ENCODE measurements at regions not wholly inside any gene's neighbourhood (a gene's known extent, or its start where the extent isn't known, plus 50 kb on each side); places are given as distances from the start of the nearest gene placed in this dataset.

DNA sequence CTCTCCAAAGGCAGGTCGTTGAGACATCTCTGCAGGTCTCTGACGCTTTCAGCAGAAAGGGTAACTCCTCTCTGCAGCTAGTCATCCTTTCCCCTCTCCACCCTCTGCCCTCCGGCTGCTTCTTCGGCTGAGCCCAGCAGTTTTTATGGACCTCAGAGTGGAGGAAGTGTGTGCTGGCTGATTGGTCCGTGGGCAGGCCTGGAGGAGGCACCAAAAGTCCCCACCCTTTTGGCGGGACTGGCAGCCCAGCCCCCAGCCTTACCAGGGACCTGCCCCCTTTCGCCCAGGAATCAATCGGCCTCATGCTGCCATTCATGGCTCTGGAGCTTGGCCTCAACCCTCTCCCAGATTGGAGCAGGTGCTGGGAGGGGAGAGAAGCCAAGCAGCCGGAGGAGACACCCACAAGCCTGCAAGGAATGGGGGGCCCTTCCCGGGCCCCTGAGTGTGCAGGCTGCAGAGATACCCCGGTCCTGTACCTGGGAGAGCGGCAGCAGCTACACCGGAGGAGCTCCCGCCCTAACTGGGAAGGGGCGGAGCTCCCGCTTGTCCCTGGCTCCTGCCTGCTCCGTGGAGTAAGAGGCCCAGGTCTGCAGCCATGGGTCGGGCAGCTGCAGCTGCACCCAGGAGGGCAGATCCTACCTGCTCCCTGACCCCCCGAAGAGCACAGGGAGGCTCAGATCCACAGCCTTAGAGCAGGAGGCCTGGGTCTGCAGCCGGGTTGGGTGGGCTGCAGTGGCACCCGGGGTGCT is 170.3 kb upstream of the SOX4 start:
- no peak overlapping the region for H3K27ac ChIP-seq
- no peak for DNase-seq
- WGBS, 3 donors = 88 to 94% (median 89%) methylated on average over 20 to 21 of the region's 21 CpGs
- H3K4me3 ChIP-seq = no peak overlapping the region
- TF ChIP-seq, protein P1, sequence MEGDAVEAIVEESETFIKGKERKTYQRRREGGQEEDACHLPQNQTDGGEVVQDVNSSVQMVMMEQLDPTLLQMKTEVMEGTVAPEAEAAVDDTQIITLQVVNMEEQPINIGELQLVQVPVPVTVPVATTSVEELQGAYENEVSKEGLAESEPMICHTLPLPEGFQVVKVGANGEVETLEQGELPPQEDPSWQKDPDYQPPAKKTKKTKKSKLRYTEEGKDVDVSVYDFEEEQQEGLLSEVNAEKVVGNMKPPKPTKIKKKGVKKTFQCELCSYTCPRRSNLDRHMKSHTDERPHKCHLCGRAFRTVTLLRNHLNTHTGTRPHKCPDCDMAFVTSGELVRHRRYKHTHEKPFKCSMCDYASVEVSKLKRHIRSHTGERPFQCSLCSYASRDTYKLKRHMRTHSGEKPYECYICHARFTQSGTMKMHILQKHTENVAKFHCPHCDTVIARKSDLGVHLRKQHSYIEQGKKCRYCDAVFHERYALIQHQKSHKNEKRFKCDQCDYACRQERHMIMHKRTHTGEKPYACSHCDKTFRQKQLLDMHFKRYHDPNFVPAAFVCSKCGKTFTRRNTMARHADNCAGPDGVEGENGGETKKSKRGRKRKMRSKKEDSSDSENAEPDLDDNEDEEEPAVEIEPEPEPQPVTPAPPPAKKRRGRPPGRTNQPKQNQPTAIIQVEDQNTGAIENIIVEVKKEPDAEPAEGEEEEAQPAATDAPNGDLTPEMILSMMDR (IDR thresholded peaks at IDR 0.05) = no peak
- TF ChIP-seq POLR2A (IDR thresholded peaks at IDR 0.05) = no peak
- TF ChIP-seq EP300 (IDR thresholded peaks at IDR 0.05) = no peak
- H3K4me1 ChIP-seq (ENCODE audit: insufficient read depth) = peaks cover 3% of the 10 kb centered on the region
- H3K27me3 ChIP-seq = no peaks in the 10 kb centered on the region
- no peaks in the 10 kb centered on the region for H3K9me3 ChIP-seq
- H3K36me3 ChIP-seq = no peaks in the 10 kb centered on the region
- intact Hi-C loops (cut with DNase I) = no loop called here

DNA sequence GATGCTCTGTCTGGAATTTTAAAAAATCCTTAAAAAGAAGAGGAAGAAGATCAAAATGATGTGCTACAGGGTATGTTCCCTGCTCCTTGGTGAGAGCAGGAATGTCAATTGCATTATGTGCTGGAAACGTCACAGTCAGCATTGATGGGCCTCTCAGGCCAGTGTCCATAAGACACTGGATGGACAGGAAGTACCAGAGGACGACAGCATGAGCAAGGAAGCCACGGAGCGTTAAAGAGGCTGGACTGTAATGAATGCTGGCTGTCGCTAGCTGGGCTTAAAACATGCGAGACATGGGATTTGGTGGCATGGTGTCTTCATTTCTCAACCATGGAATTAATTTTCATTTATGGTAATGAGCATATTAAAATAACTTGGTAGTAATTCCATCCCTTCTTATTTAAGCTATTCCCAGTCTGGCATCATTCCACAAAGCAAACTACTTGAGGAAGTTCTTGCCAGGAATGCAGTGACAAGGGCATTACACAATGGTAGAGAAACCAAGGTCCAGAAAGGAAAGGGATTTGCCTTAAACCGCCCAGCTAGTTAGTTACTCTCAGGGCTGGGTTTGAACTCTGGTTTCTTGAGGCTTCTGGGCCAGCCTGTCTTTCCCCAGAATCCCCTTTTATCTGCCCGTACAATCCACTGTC is 166.6 kb upstream of the SOX4 start:
- no peaks in the 10 kb centered on the region for H3K36me3 ChIP-seq
- DNase-seq = no peak
- TF ChIP-seq, protein P1 (IDR thresholded peaks at IDR 0.05) = no peak
- TF ChIP-seq EP300 (IDR thresholded peaks at IDR 0.05) (no peak), POLR2A (IDR thresholded peaks at IDR 0.05) (no peak)
- H3K27me3 ChIP-seq = no peaks in the 10 kb centered on the region
- H3K9me3 ChIP-seq = no peaks in the 10 kb centered on the region
- H3K4me1 ChIP-seq (ENCODE audit: insufficient read depth) = no peaks in the 10 kb centered on the region
- H3K4me3 ChIP-seq = no peak overlapping the region
- intact Hi-C loops (cut with DNase I) = no loop called here
- H3K27ac ChIP-seq = no peak overlapping the region
- 92% methylated on average over 8 of the region's 8 CpGs for WGBS, 3 donors

DNA sequence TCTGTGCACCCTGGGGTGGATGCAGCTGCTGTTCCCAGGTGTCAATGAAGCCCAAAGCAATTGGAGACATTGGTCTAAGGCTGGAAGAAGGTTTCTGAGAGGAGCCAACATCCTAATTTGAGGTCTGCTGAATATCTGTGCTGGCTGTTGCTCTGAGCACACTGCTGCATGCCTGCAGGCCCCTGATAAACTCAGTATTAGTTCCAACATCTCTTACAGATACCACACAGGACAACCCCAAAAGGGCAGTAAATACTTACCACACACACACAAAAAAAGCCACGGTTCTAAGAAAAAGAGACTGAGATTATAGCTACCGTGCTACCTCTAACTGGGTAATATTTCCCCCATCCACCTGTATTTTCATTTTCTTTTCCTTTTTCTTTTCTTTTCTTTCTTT is 164.3 kb upstream of the SOX4 start:
- Histone ChIP-seq H3K4me1 (ENCODE audit: insufficient read depth) (no peaks in the 10 kb centered on the region), H3K36me3 (no peaks in the 10 kb centered on the region), H3K27ac (no peak overlapping the region), H3K9me3 (no peaks in the 10 kb centered on the region), H3K27me3 (no peaks in the 10 kb centered on the region), H3K4me3 (no peak overlapping the region)
- WGBS, 3 donors = 89 to 90% (median 89%) methylated on average over 2 of the region's 2 CpGs
- DNase-seq = no peak
- TF ChIP-seq POLR2A (IDR thresholded peaks at IDR 0.05) (no peak), EP300 (IDR thresholded peaks at IDR 0.05) (no peak)
- TF ChIP-seq, protein P1 (IDR thresholded peaks at IDR 0.05) = no peak
- intact Hi-C loops (cut with DNase I) = no loop called here

DNA sequence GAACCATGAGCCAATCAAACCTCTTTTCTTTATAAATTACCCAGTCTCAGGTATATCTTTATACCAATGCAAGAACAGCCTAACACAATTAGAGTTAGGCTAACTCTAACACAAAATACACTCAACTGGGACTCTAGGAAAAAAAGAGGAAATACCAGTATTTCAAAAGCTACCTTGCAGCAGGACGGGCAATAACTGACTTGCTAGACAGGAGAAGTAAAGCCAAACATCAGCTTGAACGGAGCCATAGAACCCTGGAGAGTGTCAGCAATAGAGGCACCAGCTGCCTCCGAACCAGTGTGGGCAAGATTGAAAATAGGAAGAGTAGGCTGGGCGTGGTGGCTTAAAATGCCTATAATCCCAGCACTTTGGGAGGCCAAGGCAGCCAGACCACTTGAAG is 162.0 kb upstream of the SOX4 start:
- Histone ChIP-seq H3K9me3 (no peaks in the 10 kb centered on the region), H3K27me3 (no peaks in the 10 kb centered on the region), H3K4me1 (ENCODE audit: insufficient read depth) (no peaks in the 10 kb centered on the region), H3K4me3 (no peak overlapping the region), H3K36me3 (no peaks in the 10 kb centered on the region), H3K27ac (no peak overlapping the region)
- intact Hi-C loops (cut with DNase I) = no loop called here
- TF ChIP-seq, protein P1 (IDR thresholded peaks at IDR 0.05) = no peak
- TF ChIP-seq POLR2A (IDR thresholded peaks at IDR 0.05) (no peak), EP300 (IDR thresholded peaks at IDR 0.05) (no peak)
- WGBS, 3 donors = 87 to 99% (median 98%) methylated on average over 4 of the region's 4 CpGs
- no peak for DNase-seq
